Keratinocyte (primary cell): ENCODE measurements at regions not wholly inside any gene's neighbourhood (a gene's known extent, or its start where the extent isn't known, plus 50 kb on each side); places are given as distances from the start of the nearest gene placed in this dataset.

ENCODE experiments used
- DNase-seq: peaks from one replicate; pipeline ENCODE4 v3.0.0-alpha.2; 2011; ENCODE audit warnings: low read depth, missing footprints, low spot score
- FAIRE-seq: peaks from 2 replicates; lab custom pipeline; 2011; peaks lifted over from hg19 to GRCh38; lab: Jason Lieb, UNC
- H2AFZ ChIP-seq: 2 replicates; pipeline ENCODE4 v1.6.0; 2012; ENCODE audit warnings: low read length, control low read depth, inconsistent platforms; ENCODE audit not compliant: control insufficient read depth
- H3K27ac ChIP-seq: 2 replicates; pipeline ENCODE4 v1.5.1; 2011; ENCODE audit warnings: low read length; ENCODE audit not compliant: control insufficient read depth, insufficient read depth
- H3K27me3 ChIP-seq: 3 replicates; pipeline ENCODE4 v1.6.0; 2011; ENCODE audit warnings: low read length; ENCODE audit not compliant: control insufficient read depth, insufficient read depth; ENCODE audit errors: extremely low read depth
- H3K36me3 ChIP-seq, 2 experiments: 2 replicates in 1 of 2; 3 replicates in 1 of 2; pipeline ENCODE4 v1.5.1; 2011; ENCODE audit warnings: low read length in 2 of 2, mild to moderate bottlenecking in 1 of 2; ENCODE audit not compliant: control insufficient read depth in 2 of 2, insufficient read depth in 2 of 2; ENCODE audit errors: extremely low read depth in 1 of 2
- H3K4me1 ChIP-seq: 3 replicates; pipeline ENCODE4 v1.5.1; 2011; ENCODE audit warnings: low read length; ENCODE audit not compliant: control insufficient read depth, insufficient read depth; ENCODE audit errors: extremely low read depth
- H3K4me2 ChIP-seq: 3 replicates; pipeline ENCODE4 v1.6.0; 2011; ENCODE audit warnings: low read depth, low read length; ENCODE audit not compliant: control insufficient read depth, insufficient read depth; ENCODE audit errors: extremely low read depth
- H3K4me3 ChIP-seq, 3 experiments: fragments of 200-600 bp in 1 of 3; sonication (generic) in 1 of 3; 2 replicates in 2 of 3; 3 replicates in 1 of 3; pipeline ENCODE4 v1.5.1; 2011 to 2016; ENCODE audit warnings: low read length in 3 of 3, mild to moderate bottlenecking in 3 of 3, control low read depth in 2 of 3, inconsistent platforms in 1 of 3, low read depth in 1 of 3, mixed read lengths in 1 of 3, mixed run types in 1 of 3, moderate library complexity in 1 of 3; ENCODE audit not compliant: control insufficient read depth in 2 of 3, insufficient read depth in 2 of 3; ENCODE audit errors: extremely low read depth in 1 of 3
- H3K79me2 ChIP-seq: 2 replicates; pipeline ENCODE4 v1.6.0; 2012; ENCODE audit warnings: low read length; ENCODE audit not compliant: control insufficient read depth, insufficient read depth
- H3K9ac ChIP-seq: 3 replicates; pipeline ENCODE4 v1.6.0; 2011; ENCODE audit warnings: low read length; ENCODE audit not compliant: control insufficient read depth, insufficient read depth; ENCODE audit errors: extremely low read depth
- H3K9me1 ChIP-seq: 3 replicates; pipeline ENCODE4 v1.6.0; 2011; ENCODE audit warnings: low read length; ENCODE audit not compliant: control insufficient read depth, insufficient read depth; ENCODE audit errors: extremely low read depth
- H3K9me3 ChIP-seq: 2 replicates; pipeline ENCODE4 v1.5.1; 2012; ENCODE audit warnings: low read depth, low read length; ENCODE audit not compliant: control insufficient read depth
- H4K20me1 ChIP-seq: 3 replicates; pipeline ENCODE4 v1.6.0; 2011; ENCODE audit warnings: low read length; ENCODE audit not compliant: control insufficient read depth, insufficient read depth; ENCODE audit errors: extremely low read depth
- EZH2 ChIP-seq: IDR thresholded peaks from one replicate; pipeline ENCODE4 v1.6.1; 2012; ENCODE audit warnings: inconsistent platforms, mild to moderate bottlenecking, low read length, moderate library complexity
- dilution Hi-C: fragments of 300-500 bp; cut with MboI; formaldehyde crosslinking; loops from one replicate; pipeline ENCODE4 v1.7.0; 2020; ENCODE audit warnings: low sequenced_read_pairs; ENCODE audit not compliant: extremely low pct_ligation_motif_present
- TF ChIP-seq, protein P1 (sequence below), 3 experiments: IDR thresholded peaks in 1 of 3; conservative IDR thresholded peaks in 1 of 3; optimal IDR thresholded peaks in 1 of 3; 2 replicates in 2 of 3; 3 replicates in 1 of 3; pipeline versions ENCODE3 to v1.5.1; 2011; ENCODE audit warnings: low read length in 3 of 3, mild to moderate bottlenecking in 3 of 3, moderate library complexity in 2 of 3, control low read depth in 1 of 3, inconsistent platforms in 1 of 3; ENCODE audit not compliant: insufficient read depth in 2 of 3; ENCODE audit errors: extremely low read depth in 1 of 3

- no peak overlapping the region for H3K4me2 ChIP-seq
- H4K20me1 ChIP-seq = no peaks in the 10 kb centered on the region
- no peak overlapping the region for H3K27ac ChIP-seq
- H3K9ac ChIP-seq = no peak overlapping the region
- DNase-seq (no peak), FAIRE-seq (no peak)
- H2AFZ ChIP-seq = no peak overlapping the region
- dilution Hi-C loops = no loop called here
- TF ChIP-seq EZH2 = no peak
- TF ChIP-seq, protein P1, sequence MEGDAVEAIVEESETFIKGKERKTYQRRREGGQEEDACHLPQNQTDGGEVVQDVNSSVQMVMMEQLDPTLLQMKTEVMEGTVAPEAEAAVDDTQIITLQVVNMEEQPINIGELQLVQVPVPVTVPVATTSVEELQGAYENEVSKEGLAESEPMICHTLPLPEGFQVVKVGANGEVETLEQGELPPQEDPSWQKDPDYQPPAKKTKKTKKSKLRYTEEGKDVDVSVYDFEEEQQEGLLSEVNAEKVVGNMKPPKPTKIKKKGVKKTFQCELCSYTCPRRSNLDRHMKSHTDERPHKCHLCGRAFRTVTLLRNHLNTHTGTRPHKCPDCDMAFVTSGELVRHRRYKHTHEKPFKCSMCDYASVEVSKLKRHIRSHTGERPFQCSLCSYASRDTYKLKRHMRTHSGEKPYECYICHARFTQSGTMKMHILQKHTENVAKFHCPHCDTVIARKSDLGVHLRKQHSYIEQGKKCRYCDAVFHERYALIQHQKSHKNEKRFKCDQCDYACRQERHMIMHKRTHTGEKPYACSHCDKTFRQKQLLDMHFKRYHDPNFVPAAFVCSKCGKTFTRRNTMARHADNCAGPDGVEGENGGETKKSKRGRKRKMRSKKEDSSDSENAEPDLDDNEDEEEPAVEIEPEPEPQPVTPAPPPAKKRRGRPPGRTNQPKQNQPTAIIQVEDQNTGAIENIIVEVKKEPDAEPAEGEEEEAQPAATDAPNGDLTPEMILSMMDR (optimal IDR thresholded peaks at IDR 0.05 in 1 of 3, IDR thresholded peaks at IDR 0.05 in 1 of 3, conservative IDR thresholded peaks at IDR 0.05 in 1 of 3; ENCODE audit: extremely low read depth in 1 of 3, insufficient read depth in 2 of 3, low read length in 3 of 3) = no peak
- H3K36me3 ChIP-seq = no peaks in the 10 kb centered on the region
- peaks cover 2% of the 10 kb centered on the region for H3K9me3 ChIP-seq
- no peaks in the 10 kb centered on the region for H3K9me1 ChIP-seq
- H3K27me3 ChIP-seq = no peaks in the 10 kb centered on the region
- H3K4me1 ChIP-seq = peaks cover 51% of the 10 kb centered on the region
- H3K4me3 ChIP-seq = no peak overlapping the region
- H3K79me2 ChIP-seq = no peaks in the 10 kb centered on the region
These were observed 129.0 kb upstream of the TMPRSS2 start for GRCh38 chr21:41636636-41637630.

- TF ChIP-seq, protein P1 (optimal IDR thresholded peaks at IDR 0.05 in 1 of 3, IDR thresholded peaks at IDR 0.05 in 1 of 3, conservative IDR thresholded peaks at IDR 0.05 in 1 of 3; ENCODE audit: extremely low read depth in 1 of 3, insufficient read depth in 2 of 3, low read length in 3 of 3) = no peak
- no peak for TF ChIP-seq EZH2
- H3K4me1 ChIP-seq = peaks cover 51% of the 10 kb centered on the region
- H3K9me3 ChIP-seq = peaks cover 2% of the 10 kb centered on the region
- H3K27me3 ChIP-seq = no peaks in the 10 kb centered on the region
- H3K79me2 ChIP-seq = no peaks in the 10 kb centered on the region
- no peaks in the 10 kb centered on the region for H3K9me1 ChIP-seq
- FAIRE-seq = no peak
- H2AFZ ChIP-seq = no peak overlapping the region
- no peak overlapping the region for H3K4me3 ChIP-seq
- no peak overlapping the region for H3K4me2 ChIP-seq
- H4K20me1 ChIP-seq = no peaks in the 10 kb centered on the region
- H3K27ac ChIP-seq = no peak overlapping the region
- no peaks in the 10 kb centered on the region for H3K36me3 ChIP-seq
- DNase-seq = no peak
- no peak overlapping the region for H3K9ac ChIP-seq
- dilution Hi-C loops = no loop called here
These were observed 127.9 kb upstream of the TMPRSS2 start for GRCh38 chr21:41635874-41636273.
